ENCODE measurements at regions not wholly inside any gene's neighbourhood (a gene's known extent, or its start where the extent isn't known, plus 50 kb on each side); places are given as distances from the start of the nearest gene placed in this dataset.

- Mint-ChIP-seq H3K4me1 (ENCODE audit: unreplicated experiment) (peaks cover 4% of the 10 kb centered on the region), H3K36me3 (no peaks in the 10 kb centered on the region), H3K27me3 (no peaks in the 10 kb centered on the region), H3K4me3 (no peak overlapping the region), H3K9me3 (peaks cover 4% of the 10 kb centered on the region), H3K27ac (no peak overlapping the region)
- no peak for TF ChIP-seq CTCF (conservative IDR thresholded peaks at IDR 0.05)
- no peak for DNase-seq (ENCODE audit: extremely low spot score, unreplicated experiment)
Measured at GRCh38 chr13:24107955-24108614, 52.4 kb upstream of the SPATA13 start.

GRCh38 chr13:24108615-24108965 is 51.9 kb upstream of the SPATA13 start:
- H3K9me3 Mint-ChIP-seq, result peaks cover 4% of the 10 kb centered on the region
- no peak overlapping the region for H3K27ac Mint-ChIP-seq
- no peak overlapping the region for H3K4me3 Mint-ChIP-seq
- peaks cover 4% of the 10 kb centered on the region for H3K4me1 Mint-ChIP-seq (ENCODE audit: unreplicated experiment)
- DNase-seq (ENCODE audit: extremely low spot score, unreplicated experiment), result no peak
- no peaks in the 10 kb centered on the region for H3K27me3 Mint-ChIP-seq
- TF ChIP-seq CTCF (conservative IDR thresholded peaks at IDR 0.05), result no peak
- no peaks in the 10 kb centered on the region for H3K36me3 Mint-ChIP-seq

GRCh38 chr13:24110011-24110410 is 50.5 kb upstream of the SPATA13 start:
- no peak for TF ChIP-seq CTCF (conservative IDR thresholded peaks at IDR 0.05)
- no peaks in the 10 kb centered on the region for H3K36me3 Mint-ChIP-seq
- no peaks in the 10 kb centered on the region for H3K27me3 Mint-ChIP-seq
- H3K4me3 Mint-ChIP-seq, result no peak overlapping the region
- DNase-seq (ENCODE audit: extremely low spot score, unreplicated experiment), result no peak
- no peak overlapping the region for H3K27ac Mint-ChIP-seq
- peaks cover under 1% of the 10 kb centered on the region for H3K4me1 Mint-ChIP-seq (ENCODE audit: unreplicated experiment)
- peaks cover 4% of the 10 kb centered on the region for H3K9me3 Mint-ChIP-seq

Data from type B pancreatic cell (in vitro differentiated cells).